OCI-LY7 (cell line): ENCODE measurements at regions not wholly inside any gene's neighbourhood (a gene's known extent, or its start where the extent isn't known, plus 50 kb on each side); places are given as distances from the start of the nearest gene placed in this dataset.

ENCODE experiments used
- BruUV-seq: library from RNA; stranded (reverse); fragments of 400-500 nt; replicated peaks from 2 replicates; lab custom pipeline; 2021; lab: Mats Ljungman, UMichigan
- CTCF ChIA-PET: fragments of 300-600 bp; sonication (Branson Sonifier 250); formaldehyde crosslinking; loops from one replicate; lab custom pipeline; 2022; ENCODE audit warnings: antibody characterized with exemption; ENCODE audit not compliant: unreplicated experiment; lab: Charles Lee
- POLR2A ChIA-PET: fragments of 300-600 bp; sonication (Branson Sonifier 250); formaldehyde crosslinking; loops from one replicate; lab custom pipeline; 2022; ENCODE audit warnings: antibody characterized with exemption; lab: Charles Lee
- DNase-seq: peaks from one replicate; pipeline ENCODE4 v3.0.0-alpha.2; 2015; ENCODE audit warnings: low spot score
- H2AFZ ChIP-seq: fragments of 200-600 bp; sonication (generic), shearing (Covaris generic); 2 replicates; pipeline ENCODE4 v1.6.1; 2014; ENCODE audit warnings: mild to moderate bottlenecking, antibody characterized with exemption, low read length, moderate library complexity
- H3K27ac ChIP-seq: fragments of 200-600 bp; sonication (generic); 2 replicates; pipeline ENCODE4 v1.5.1; 2014; ENCODE audit warnings: mixed run types, low read depth, mild to moderate bottlenecking, moderate library complexity, low read length, inconsistent platforms; ENCODE audit not compliant: poor library complexity, severe bottlenecking
- H3K36me3 ChIP-seq: fragments of 200-600 bp; sonication (generic); 2 replicates; pipeline ENCODE4 v1.6.1; 2014; ENCODE audit warnings: mild to moderate bottlenecking, antibody characterized with exemption, low read length, moderate library complexity, mixed read lengths; ENCODE audit not compliant: insufficient read depth
- H3K4me1 ChIP-seq: fragments of 200-600 bp; sonication (generic); 2 replicates; pipeline ENCODE4 v1.5.1; 2014; ENCODE audit warnings: mild to moderate bottlenecking, low read length; ENCODE audit not compliant: insufficient read depth, poor library complexity, severe bottlenecking
- H3K4me2 ChIP-seq: fragments of 200-600 bp; sonication (generic); 2 replicates; pipeline ENCODE4 v1.6.1; 2014; ENCODE audit warnings: mild to moderate bottlenecking, low read length
- H3K4me3 ChIP-seq: fragments of 200-600 bp; sonication (generic); 2 replicates; pipeline ENCODE4 v1.5.1; 2014; ENCODE audit warnings: mild to moderate bottlenecking, low read depth, low read length; ENCODE audit not compliant: poor library complexity, severe bottlenecking
- H3K79me2 ChIP-seq: fragments of 200-600 bp; sonication (generic); 2 replicates; pipeline ENCODE4 v1.6.1; 2016; ENCODE audit warnings: low read depth, mild to moderate bottlenecking, low read length, moderate library complexity, mixed read lengths; ENCODE audit not compliant: insufficient read depth
- H3K9me2 ChIP-seq: fragments of 200-600 bp; sonication (generic); 2 replicates; pipeline ENCODE4 v1.6.1; 2016; ENCODE audit warnings: mild to moderate bottlenecking, low read length, mixed read lengths; ENCODE audit not compliant: insufficient read depth
- H3K9me3 ChIP-seq: fragments of 200-600 bp; sonication (generic); 2 replicates; pipeline ENCODE4 v1.6.1; 2014; ENCODE audit warnings: mild to moderate bottlenecking, mixed run types, low read length, mixed read lengths
- H4K20me1 ChIP-seq: fragments of 200-600 bp; sonication (generic); 2 replicates; pipeline ENCODE4 v1.6.1; 2014; ENCODE audit warnings: mild to moderate bottlenecking, antibody characterized with exemption, low read length, moderate library complexity, mixed read lengths; ENCODE audit not compliant: insufficient read depth
- EZH2phosphoT487 ChIP-seq: fragments of 200-600 bp; sonication (generic); IDR thresholded peaks from 2 replicates; pipeline ENCODE4 v1.6.1; 2018; ENCODE audit warnings: low read depth, borderline replicate concordance, mild to moderate bottlenecking, mixed run types, antibody characterized with exemption, low read length, moderate library complexity, mixed read lengths
- intact Hi-C: fragments of 100-400 bp; cut with micrococcal nuclease; formaldehyde crosslinking; loops from one replicate; pipeline ENCODE4 v1.10.0; 2022; ENCODE audit not compliant: unreplicated experiment
- TF ChIP-seq, protein P1 (sequence below): fragments of 200-600 bp; sonication (generic); conservative IDR thresholded peaks from 2 replicates; pipeline ENCODE4 v1.5.1; 2014; ENCODE audit warnings: mild to moderate bottlenecking, antibody characterized with exemption, low read length, moderate library complexity, mixed read lengths

DNA sequence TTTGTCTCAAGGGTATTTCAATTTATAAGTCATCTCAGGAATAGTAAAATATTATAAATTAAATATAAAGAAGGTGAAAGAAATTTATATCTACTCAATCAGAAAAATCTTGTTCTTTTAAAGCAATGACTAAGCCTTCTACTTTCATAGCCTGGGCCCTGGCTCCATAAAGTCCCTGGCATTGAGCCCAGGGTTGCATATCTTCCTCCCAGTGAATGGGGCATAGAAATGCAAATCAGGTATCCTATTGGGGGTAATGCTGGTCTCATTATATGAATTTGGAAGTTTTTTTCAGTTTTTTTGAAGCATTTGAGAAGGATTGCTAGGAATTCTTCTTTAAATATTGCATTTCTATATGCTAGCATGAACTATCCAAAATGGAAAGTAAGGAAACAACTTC lies 73.9 kb upstream of the MC2R start:
- Histone ChIP-seq H2AFZ (no peak overlapping the region), H3K9me3 (no peaks in the 10 kb centered on the region), H3K4me1 (peaks cover 14% of the 10 kb centered on the region), H3K27ac (no peak overlapping the region), H3K4me2 (no peak overlapping the region), H3K36me3 (no peaks in the 10 kb centered on the region), H3K79me2 (no peaks in the 10 kb centered on the region), H4K20me1 (no peaks in the 10 kb centered on the region), H3K4me3 (no peak overlapping the region), H3K9me2 (no peaks in the 10 kb centered on the region)
- ChIA-PET CTCF (no interaction called here), POLR2A (interaction anchor here (0.6 kb wide), 1 partner anchor 584 kb away, joined by 3 read pairs; no protein-coding TSS in a partner anchor)
- DNase-seq: no peak
- BruUV-seq: no TSS peak
- TF ChIP-seq, protein P1, sequence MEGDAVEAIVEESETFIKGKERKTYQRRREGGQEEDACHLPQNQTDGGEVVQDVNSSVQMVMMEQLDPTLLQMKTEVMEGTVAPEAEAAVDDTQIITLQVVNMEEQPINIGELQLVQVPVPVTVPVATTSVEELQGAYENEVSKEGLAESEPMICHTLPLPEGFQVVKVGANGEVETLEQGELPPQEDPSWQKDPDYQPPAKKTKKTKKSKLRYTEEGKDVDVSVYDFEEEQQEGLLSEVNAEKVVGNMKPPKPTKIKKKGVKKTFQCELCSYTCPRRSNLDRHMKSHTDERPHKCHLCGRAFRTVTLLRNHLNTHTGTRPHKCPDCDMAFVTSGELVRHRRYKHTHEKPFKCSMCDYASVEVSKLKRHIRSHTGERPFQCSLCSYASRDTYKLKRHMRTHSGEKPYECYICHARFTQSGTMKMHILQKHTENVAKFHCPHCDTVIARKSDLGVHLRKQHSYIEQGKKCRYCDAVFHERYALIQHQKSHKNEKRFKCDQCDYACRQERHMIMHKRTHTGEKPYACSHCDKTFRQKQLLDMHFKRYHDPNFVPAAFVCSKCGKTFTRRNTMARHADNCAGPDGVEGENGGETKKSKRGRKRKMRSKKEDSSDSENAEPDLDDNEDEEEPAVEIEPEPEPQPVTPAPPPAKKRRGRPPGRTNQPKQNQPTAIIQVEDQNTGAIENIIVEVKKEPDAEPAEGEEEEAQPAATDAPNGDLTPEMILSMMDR: no peak
- TF ChIP-seq EZH2phosphoT487: no peak
- intact Hi-C loops: loop anchor here (10.0 kb wide), 1 partner anchor 114 kb away; no protein-coding TSS in a partner anchor

DNA sequence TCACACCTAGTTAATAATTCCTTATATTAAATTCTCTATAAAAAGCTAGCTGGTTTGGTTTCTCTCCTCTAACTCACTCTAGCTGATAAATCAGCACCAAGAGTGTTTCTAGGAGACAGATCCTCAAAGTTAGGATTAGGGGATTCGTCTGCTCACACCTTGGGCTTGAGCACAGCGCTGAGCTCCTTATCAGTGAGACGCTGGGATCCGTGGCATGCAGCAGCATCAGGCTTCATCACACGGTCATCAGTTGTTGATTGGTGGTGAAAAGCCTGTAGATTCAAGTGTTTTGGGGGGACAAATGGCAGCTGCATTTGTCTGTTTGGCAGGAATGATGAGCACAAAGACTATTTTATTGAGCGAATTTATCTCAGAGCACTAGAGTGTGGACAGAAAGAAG lies 72.6 kb upstream of the MC2R start:
- CTCF ChIA-PET: no interaction called here
- Histone ChIP-seq H3K27ac (no peak overlapping the region), H3K4me1 (peaks cover 14% of the 10 kb centered on the region), H3K36me3 (no peaks in the 10 kb centered on the region), H3K4me3 (no peak overlapping the region), H3K79me2 (no peaks in the 10 kb centered on the region), H3K4me2 (no peak overlapping the region), H3K9me3 (no peaks in the 10 kb centered on the region), H3K9me2 (no peaks in the 10 kb centered on the region), H4K20me1 (no peaks in the 10 kb centered on the region), H2AFZ (peak overlapping the region; percentile 37; the same call in 1 of the 2 replicates)
- POLR2A ChIA-PET: interaction anchor here (0.6 to 1.1 kb wide), 2 partner anchors 8 to 94 kb away, joined by 3 to 4 read pairs; no protein-coding TSS in a partner anchor
- no TSS peak for BruUV-seq
- no peak for DNase-seq
- intact Hi-C loops: loop anchor here (10.0 kb wide), 1 partner anchor 113 kb away; no protein-coding TSS in a partner anchor
- TF ChIP-seq, protein P1: no peak
- TF ChIP-seq EZH2phosphoT487: no peak

DNA sequence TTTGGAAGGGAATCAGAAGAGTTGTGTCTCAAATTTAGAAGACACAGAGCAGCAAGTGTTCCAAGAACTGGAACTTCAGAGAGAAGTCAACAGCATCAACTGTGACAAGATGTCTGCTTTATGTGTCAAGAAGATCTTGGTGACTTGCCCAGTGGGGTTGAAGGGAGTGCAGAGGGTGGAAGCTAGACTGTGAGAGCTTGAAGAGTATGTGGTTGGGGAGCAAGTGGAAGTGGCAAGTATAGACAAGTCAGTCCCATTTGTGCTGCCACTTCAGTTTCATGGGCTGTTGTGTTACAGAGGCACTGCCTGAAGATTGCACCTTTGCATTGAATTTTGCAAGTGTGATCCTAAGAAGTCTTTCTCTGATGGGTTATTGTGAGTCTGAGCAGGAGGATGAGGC lies 68.7 kb upstream of the MC2R start:
- peaks cover 10% of the 10 kb centered on the region for H3K4me1 ChIP-seq
- H3K79me2 ChIP-seq: no peaks in the 10 kb centered on the region
- BruUV-seq: no TSS peak
- no peaks in the 10 kb centered on the region for H4K20me1 ChIP-seq
- H3K27ac ChIP-seq: no peak overlapping the region
- H3K9me3 ChIP-seq: no peaks in the 10 kb centered on the region
- intact Hi-C loops: loop anchor here (10.0 kb wide), 1 partner anchor 109 kb away; no protein-coding TSS in a partner anchor
- H2AFZ ChIP-seq: no peak overlapping the region
- ChIA-PET CTCF (no interaction called here), POLR2A (interaction anchor here (0.7 kb wide), 1 partner anchor 102 kb away, joined by 3 read pairs; no protein-coding TSS in a partner anchor)
- H3K4me2 ChIP-seq: no peak overlapping the region
- H3K4me3 ChIP-seq: no peak overlapping the region
- H3K9me2 ChIP-seq: no peaks in the 10 kb centered on the region
- H3K36me3 ChIP-seq: no peaks in the 10 kb centered on the region
- no peak for DNase-seq
- TF ChIP-seq, protein P1: no peak
- no peak for TF ChIP-seq EZH2phosphoT487
